ENCODE measurements at regions not wholly inside any gene's neighbourhood (a gene's known extent, or its start where the extent isn't known, plus 50 kb on each side); places are given as distances from the start of the nearest gene placed in this dataset.
"Not testable (repeated sequence)": the region's sequence is repeated elsewhere in the genome, so short reads cannot be mapped to it uniquely, and the experiment has no call there.

DNA sequence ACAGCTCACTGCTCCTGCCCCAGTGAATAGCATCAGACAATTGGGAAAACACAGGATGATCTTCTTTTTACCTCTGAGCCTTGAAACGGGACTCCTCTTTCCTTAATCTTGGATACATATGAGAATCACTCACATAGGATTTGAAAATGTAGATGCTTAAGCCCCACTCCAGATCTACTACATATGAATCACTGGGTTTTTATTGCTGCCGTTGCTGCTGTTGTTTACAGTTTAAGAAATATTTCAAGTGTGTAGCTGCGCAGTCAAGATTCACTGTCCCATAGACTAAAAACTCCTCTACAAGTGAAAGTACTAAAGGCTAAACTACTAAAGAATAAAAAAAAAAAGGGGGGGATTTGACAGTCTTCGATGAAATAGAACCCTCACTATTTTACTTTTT lies 765.9 kb downstream of the NTRK3 start:
- H3K36me3 ChIP-seq (replicated peaks; ENCODE audit: control insufficient read depth, insufficient read depth, low read length) = no peaks in the 10 kb centered on the region
- no peak overlapping the region for H3K4me3 ChIP-seq (ENCODE audit: insufficient read depth, low read depth, low read length)
- no peaks in the 10 kb centered on the region for H3K27me3 ChIP-seq (ENCODE audit: control insufficient read depth, insufficient read depth, low read length)
- DNase-seq = no peak

DNA sequence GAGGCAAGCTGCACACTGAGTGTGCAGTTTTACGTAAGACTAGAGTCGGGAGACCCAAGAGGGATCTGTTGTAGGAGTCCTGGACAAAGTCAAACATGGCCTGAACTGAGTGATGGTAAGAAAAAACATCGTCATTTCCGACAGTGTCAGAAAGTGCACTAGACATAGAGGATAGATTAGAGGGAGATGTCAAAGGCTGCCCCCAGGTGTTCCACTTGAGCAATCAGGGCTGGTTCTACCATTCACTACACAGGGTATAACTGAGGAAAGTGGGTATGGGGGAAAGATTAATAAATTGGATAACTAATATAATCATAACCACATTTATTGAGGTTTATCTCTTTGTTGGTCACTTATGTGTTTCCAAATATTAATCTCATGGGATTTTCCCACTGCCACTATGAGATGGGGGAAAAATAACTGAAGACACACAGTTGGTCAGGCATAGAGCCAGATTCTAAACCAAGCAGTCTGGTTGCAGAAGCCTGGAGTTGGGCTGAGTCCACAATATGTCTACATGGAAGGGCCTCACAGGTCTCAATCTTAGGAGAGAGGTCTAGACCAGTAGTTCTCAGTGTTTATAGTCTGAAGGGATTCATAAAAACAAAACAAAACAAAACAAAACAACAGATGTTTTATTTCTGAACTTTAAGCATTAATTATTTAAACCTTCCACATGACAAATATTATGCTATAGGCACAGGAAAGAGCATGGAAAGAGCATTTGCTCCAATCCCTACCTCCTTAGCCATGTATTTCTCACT lies 766.5 kb downstream of the NTRK3 start:
- H3K36me3 ChIP-seq (replicated peaks; ENCODE audit: control insufficient read depth, insufficient read depth, low read length) = no peaks in the 10 kb centered on the region
- H3K27me3 ChIP-seq (ENCODE audit: control insufficient read depth, insufficient read depth, low read length) = no peaks in the 10 kb centered on the region
- no peak overlapping the region for H3K4me3 ChIP-seq (ENCODE audit: insufficient read depth, low read depth, low read length)
- DNase-seq = no peak

- DNase-seq = no peak
These were observed 767.1 kb downstream of the NTRK3 start for GRCh38 chr15:87489456-87489855.

DNA sequence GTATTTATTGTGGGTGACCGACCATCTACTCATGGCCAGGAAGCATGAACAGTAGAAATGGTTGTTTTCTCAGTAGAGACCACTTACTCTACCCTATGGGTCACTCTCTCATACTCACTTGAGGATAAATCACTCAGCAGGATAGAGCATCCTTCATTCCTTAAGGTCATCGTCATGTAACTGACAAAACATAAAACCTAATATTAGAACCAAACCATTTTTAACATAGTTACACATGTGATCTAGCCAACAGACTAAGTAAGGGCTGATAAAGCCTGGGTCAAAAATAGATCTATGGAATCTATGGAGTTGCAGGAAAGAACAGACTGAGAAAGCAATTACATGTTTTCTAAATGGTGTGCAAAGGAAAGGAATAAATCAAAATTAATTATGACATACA lies 769.1 kb downstream of the NTRK3 start:
- Histone ChIP-seq H3K27me3 (ENCODE audit: control insufficient read depth, insufficient read depth, low read length) (no peaks in the 10 kb centered on the region), H3K36me3 (replicated peaks; ENCODE audit: control insufficient read depth, insufficient read depth, low read length) (no peaks in the 10 kb centered on the region), H3K4me3 (ENCODE audit: insufficient read depth, low read depth, low read length) (no peak overlapping the region)
- DNase-seq = no peak

More at GRCh38 chr15:87489456-87489855, 767.1 kb downstream of the NTRK3 start:
- no peak overlapping the region for H3K4me3 ChIP-seq (ENCODE audit: insufficient read depth, low read depth, low read length)
- H3K27me3 ChIP-seq (ENCODE audit: control insufficient read depth, insufficient read depth, low read length) = no peaks in the 10 kb centered on the region
- H3K36me3 ChIP-seq (replicated peaks; ENCODE audit: control insufficient read depth, insufficient read depth, low read length) = no peaks in the 10 kb centered on the region

- DNase-seq = no peak
- no peaks in the 10 kb centered on the region for H3K36me3 ChIP-seq (replicated peaks; ENCODE audit: control insufficient read depth, insufficient read depth, low read length)
- no peak overlapping the region for H3K4me3 ChIP-seq (ENCODE audit: insufficient read depth, low read depth, low read length)
These were observed 773.1 kb downstream of the NTRK3 start for GRCh38 chr15:87483468-87483867.

GRCh38 chr15:87481126-87481525 lies 775.4 kb downstream of the NTRK3 start:
- no peak for DNase-seq
- Histone ChIP-seq H3K36me3 (replicated peaks; ENCODE audit: control insufficient read depth, insufficient read depth, low read length) (no peaks in the 10 kb centered on the region), H3K4me3 (ENCODE audit: insufficient read depth, low read depth, low read length) (no peak overlapping the region), H3K27me3 (ENCODE audit: control insufficient read depth, insufficient read depth, low read length) (no peaks in the 10 kb centered on the region)

More at GRCh38 chr15:87483468-87483867, 773.1 kb downstream of the NTRK3 start:
- no peaks in the 10 kb centered on the region for H3K27me3 ChIP-seq (ENCODE audit: control insufficient read depth, insufficient read depth, low read length)

DNA sequence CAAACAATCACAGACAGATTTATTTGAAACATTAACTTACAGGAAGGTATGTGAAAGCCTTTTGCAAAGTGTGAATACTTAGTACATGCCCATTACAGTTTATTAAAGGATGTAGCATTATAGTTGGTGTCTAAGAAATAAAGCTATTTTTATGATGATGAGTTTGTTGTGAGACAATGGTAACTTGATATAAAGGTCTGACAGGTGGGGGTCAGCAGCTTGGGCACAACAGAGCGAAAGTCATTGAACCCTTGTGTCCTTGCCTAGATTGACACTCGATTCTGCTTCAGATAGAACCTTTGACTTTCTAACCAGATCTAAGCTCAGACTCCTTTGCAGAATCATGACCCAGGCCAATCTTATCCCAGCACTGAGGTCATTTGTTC lies 777.9 kb downstream of the NTRK3 start:
- no peak for DNase-seq
- H3K27me3 ChIP-seq (ENCODE audit: control insufficient read depth, insufficient read depth, low read length) = no peaks in the 10 kb centered on the region
- H3K36me3 ChIP-seq (replicated peaks; ENCODE audit: control insufficient read depth, insufficient read depth, low read length) = no peaks in the 10 kb centered on the region
- H3K4me3 ChIP-seq (ENCODE audit: insufficient read depth, low read depth, low read length) = no peak overlapping the region

DNA sequence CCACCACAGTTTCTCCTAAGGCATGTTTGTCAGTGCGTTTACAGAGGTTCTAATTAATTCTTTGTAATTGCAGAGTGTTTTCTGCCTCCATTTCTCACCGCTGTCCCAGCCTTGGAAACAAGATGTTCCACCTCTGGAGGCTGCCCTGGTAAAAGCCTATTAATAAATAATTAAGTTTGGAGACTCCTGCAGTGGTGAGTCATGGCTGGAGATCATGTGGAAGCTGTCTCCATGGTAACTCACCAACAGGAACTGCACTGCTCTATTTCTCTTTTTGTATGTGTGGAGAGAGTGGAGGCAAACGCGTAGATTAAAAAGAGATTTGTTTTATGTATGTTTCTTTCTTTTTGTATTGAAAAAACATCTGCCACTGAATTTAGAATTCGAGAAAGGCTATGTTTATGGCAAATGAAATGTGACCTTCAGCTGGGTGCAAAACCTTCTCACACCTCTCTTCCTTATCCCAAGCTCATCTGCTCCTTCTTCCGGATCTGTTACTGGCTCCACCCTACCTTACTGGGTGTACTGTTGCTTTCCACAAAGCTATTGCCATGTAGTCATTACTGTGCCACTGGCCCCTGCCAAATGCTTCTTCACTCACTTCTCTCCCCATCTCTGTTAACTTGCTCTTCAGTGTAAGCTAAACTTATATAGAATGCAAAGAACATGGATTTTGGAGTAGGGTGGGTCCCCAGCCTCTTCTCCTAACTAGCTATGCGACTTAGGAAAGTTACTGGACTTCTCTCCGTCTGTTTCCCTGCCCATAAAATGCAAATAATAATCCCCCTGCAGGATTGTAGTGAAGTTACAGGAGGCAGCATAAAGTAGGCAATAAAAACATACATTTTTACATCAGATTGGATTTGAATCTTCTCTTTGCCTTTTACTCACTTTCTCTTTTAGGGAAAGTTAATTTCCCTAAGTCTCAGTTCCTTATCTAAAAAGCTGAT lies 778.5 kb downstream of the NTRK3 start:
- Histone ChIP-seq H3K27me3 (ENCODE audit: control insufficient read depth, insufficient read depth, low read length) (no peaks in the 10 kb centered on the region), H3K4me3 (ENCODE audit: insufficient read depth, low read depth, low read length) (no peak overlapping the region), H3K36me3 (replicated peaks; ENCODE audit: control insufficient read depth, insufficient read depth, low read length) (no peaks in the 10 kb centered on the region)
- no peak for DNase-seq

DNA sequence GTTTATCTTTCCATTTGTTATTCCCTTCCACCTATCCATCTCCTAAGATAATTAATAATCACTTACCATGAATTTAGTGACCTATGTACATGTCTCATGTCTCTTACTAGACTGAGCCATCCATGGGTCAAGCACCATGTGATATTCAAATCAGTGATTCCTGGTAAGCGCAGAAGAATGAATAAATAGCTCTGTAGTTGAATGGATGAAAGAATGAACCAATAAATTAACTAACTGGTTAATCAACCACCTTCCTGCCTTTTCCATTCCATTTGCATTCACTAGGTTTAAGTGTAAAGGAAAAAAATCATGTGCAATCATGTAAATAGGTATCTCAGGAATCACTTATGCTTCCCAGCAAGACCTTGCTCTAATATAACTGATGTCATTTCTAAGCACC lies 779.5 kb downstream of the NTRK3 start:
- H3K27me3 ChIP-seq (ENCODE audit: control insufficient read depth, insufficient read depth, low read length) = no peaks in the 10 kb centered on the region
- no peaks in the 10 kb centered on the region for H3K36me3 ChIP-seq (replicated peaks; ENCODE audit: control insufficient read depth, insufficient read depth, low read length)
- H3K4me3 ChIP-seq (ENCODE audit: insufficient read depth, low read depth, low read length) = no peak overlapping the region
- DNase-seq = no peak

GRCh38 chr15:87470923-87471322 lies 785.6 kb downstream of the NTRK3 start:
- Histone ChIP-seq H3K36me3 (replicated peaks; ENCODE audit: control insufficient read depth, insufficient read depth, low read length) (no peaks in the 10 kb centered on the region), H3K27me3 (ENCODE audit: control insufficient read depth, insufficient read depth, low read length) (no peaks in the 10 kb centered on the region), H3K4me3 (ENCODE audit: insufficient read depth, low read depth, low read length) (no peak overlapping the region)
- DNase-seq = no peak

DNA sequence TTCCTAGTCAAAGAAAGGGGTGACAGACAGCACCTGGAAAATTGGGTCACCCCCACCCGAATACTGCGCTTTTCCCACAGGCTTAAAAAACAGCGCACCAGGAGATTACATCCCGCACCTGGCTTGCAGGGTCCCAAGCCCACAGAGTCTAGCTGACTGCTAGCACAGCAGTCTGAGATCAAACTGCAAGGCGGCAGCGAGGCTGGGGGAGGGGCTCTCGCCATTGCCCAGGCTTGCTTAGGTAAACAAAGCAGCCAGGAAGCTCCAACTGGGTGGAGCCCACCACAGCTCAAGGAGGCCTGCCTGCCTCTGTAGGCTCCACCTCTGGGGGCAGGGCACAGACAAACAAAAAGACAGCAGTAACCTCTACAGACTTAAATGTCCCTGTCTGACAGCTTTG lies 792.6 kb downstream of the NTRK3 start:
- peak overlapping the region; percentile 12; the same call in 1 of the 2 replicates for H3K4me3 ChIP-seq (ENCODE audit: insufficient read depth, low read depth, low read length)
- H3K27me3 ChIP-seq (ENCODE audit: control insufficient read depth, insufficient read depth, low read length); H3K36me3 ChIP-seq (replicated peaks; ENCODE audit: control insufficient read depth, insufficient read depth, low read length); DNase-seq: not testable (repeated sequence)

DNA sequence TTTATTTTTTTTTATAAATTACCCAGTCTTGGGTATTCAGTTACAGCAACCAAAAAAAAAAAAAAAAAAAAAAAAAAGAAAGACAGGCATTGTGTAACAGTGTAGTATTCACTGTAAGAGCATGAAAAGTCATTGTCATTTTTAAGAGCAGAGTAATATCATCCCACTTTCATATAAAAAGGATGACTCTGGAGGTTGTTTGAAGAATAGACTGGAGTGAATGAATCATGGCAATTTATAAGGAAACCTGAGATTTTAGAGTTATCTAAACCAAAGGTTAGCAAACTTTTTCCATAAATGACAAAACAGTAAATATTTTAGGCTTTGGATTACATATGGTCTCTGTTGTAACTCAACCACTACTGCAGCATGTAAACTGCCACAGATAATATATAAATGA lies 794.9 kb downstream of the NTRK3 start:
- H3K27me3 ChIP-seq (ENCODE audit: control insufficient read depth, insufficient read depth, low read length) = no peaks in the 10 kb centered on the region
- H3K36me3 ChIP-seq (replicated peaks; ENCODE audit: control insufficient read depth, insufficient read depth, low read length) = no peaks in the 10 kb centered on the region
- no peak for DNase-seq
- no peak overlapping the region for H3K4me3 ChIP-seq (ENCODE audit: insufficient read depth, low read depth, low read length)

- Histone ChIP-seq H3K27me3 (ENCODE audit: control insufficient read depth, insufficient read depth, low read length) (no peaks in the 10 kb centered on the region), H3K4me3 (ENCODE audit: insufficient read depth, low read depth, low read length) (no peak overlapping the region), H3K36me3 (replicated peaks; ENCODE audit: control insufficient read depth, insufficient read depth, low read length) (no peaks in the 10 kb centered on the region)
- no peak for DNase-seq
These were observed 801.7 kb downstream of the NTRK3 start for GRCh38 chr15:87454860-87455259.

DNA sequence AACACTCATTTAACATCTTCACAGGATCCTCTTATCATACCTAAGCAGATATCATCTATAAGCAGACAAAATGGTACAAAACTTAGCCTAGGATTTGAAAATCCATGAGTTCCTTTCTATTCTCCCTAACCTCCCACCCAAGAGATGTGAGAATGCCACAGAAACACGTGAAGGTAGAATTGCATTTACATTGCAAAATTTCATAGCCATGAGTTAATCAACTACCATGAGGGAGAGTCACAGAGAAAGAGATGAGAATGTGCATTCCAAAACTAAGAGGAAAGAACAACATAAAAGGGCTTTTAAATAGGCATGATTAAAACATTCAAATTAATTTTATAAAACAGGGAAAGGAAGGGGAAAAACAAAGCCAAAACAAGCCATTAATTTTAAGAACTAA lies 806.2 kb downstream of the NTRK3 start:
- no peak for DNase-seq
- Histone ChIP-seq H3K36me3 (replicated peaks; ENCODE audit: control insufficient read depth, insufficient read depth, low read length) (no peaks in the 10 kb centered on the region), H3K27me3 (ENCODE audit: control insufficient read depth, insufficient read depth, low read length) (no peaks in the 10 kb centered on the region), H3K4me3 (ENCODE audit: insufficient read depth, low read depth, low read length) (no peak overlapping the region)

DNA sequence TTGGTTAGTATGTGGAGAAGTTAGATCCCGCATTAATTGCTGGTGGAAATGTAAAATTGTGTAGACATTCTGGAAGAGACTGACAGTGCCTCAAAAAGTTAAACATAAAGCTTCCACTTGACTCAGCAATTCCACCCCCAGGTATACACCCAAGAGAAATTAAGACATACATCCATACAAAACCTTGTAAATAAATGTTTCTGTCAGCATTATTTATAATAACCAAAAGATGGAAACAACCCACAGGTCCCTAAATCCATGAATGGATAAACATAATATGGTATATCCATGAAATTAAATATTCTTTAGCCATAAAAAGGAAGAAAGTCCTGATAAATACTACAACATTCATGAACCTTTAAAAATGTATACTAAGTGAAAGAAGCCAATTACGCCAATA lies 817.4 kb downstream of the NTRK3 start:
- no peak for DNase-seq
- no peaks in the 10 kb centered on the region for H3K36me3 ChIP-seq (replicated peaks; ENCODE audit: control insufficient read depth, insufficient read depth, low read length)
- H3K27me3 ChIP-seq (ENCODE audit: control insufficient read depth, insufficient read depth, low read length) = no peaks in the 10 kb centered on the region
- H3K4me3 ChIP-seq (ENCODE audit: insufficient read depth, low read depth, low read length) = no peak overlapping the region

All from H7 (cell line).